ENCODE measurements at regions not wholly inside any gene's neighbourhood (a gene's known extent, or its start where the extent isn't known, plus 50 kb on each side); places are given as distances from the start of the nearest gene placed in this dataset.

- in situ Hi-C loops (cut with HindIII; ENCODE audit: low pct_unique_long_range_greater_than_20kb, low sequenced_read_pairs), result no loop called here
- no peak for ATAC-seq
- Histone ChIP-seq H3K4me1 (ENCODE audit: control insufficient read depth, insufficient read depth, low read length) (no peaks in the 10 kb centered on the region), H3K4me3 (ENCODE audit: low read depth in 2 of 2, low read length in 2 of 2) (no peak overlapping the region), H3K27me3 (ENCODE audit: control insufficient read depth, insufficient read depth, low read length) (no peaks in the 10 kb centered on the region), H3K9me3 (ENCODE audit: control insufficient read depth, insufficient read depth, low read depth, low read length) (no peaks in the 10 kb centered on the region), H3K27ac (ENCODE audit: low read length) (no peak overlapping the region), H3K36me3 (ENCODE audit: control insufficient read depth, insufficient read depth, low read length) (no peaks in the 10 kb centered on the region)
- intact Hi-C loops (cut with micrococcal nuclease; ENCODE audit: unreplicated experiment), result no loop called here
- ChIA-PET CTCF (no interaction called here), POLR2A (no interaction called here)
- no peak for DNase-seq (ENCODE audit: low read depth, low spot score)
- no peak for TF ChIP-seq REST (IDR thresholded peaks at IDR 0.05; ENCODE audit: insufficient read depth in 1 of 2, low read depth in 2 of 2, low read length in 1 of 2)
- TF ChIP-seq CTCF (IDR thresholded peaks at IDR 0.05), result no peak
- no peak for TF ChIP-seq POLR2AphosphoS5 (IDR thresholded peaks at IDR 0.05; ENCODE audit: low read depth, low read length)
- no peak for TF ChIP-seq TCF7L2 (IDR thresholded peaks at IDR 0.05; ENCODE audit: low read depth, low read length)
- TF ChIP-seq SIN3A (IDR thresholded peaks at IDR 0.05; ENCODE audit: borderline replicate concordance, insufficient read depth, low read depth, low read length), result no peak
- no TSS peak for BruUV-seq (replicated peaks)
These were observed 196.3 kb downstream of the TSHZ3 start for GRCh38 chr19:31152906-31153305.

- H3K4me1 ChIP-seq (ENCODE audit: control insufficient read depth, insufficient read depth, low read length), result no peaks in the 10 kb centered on the region
- H3K27me3 ChIP-seq (ENCODE audit: control insufficient read depth, insufficient read depth, low read length), result no peaks in the 10 kb centered on the region
- H3K36me3 ChIP-seq (ENCODE audit: control insufficient read depth, insufficient read depth, low read length), result no peaks in the 10 kb centered on the region
- POLR2A ChIA-PET, result no interaction called here
- BruUV-seq (replicated peaks), result no TSS peak
- CTCF ChIA-PET, result no interaction called here
- in situ Hi-C loops (cut with HindIII; ENCODE audit: low pct_unique_long_range_greater_than_20kb, low sequenced_read_pairs), result no loop called here
- intact Hi-C loops (cut with micrococcal nuclease; ENCODE audit: unreplicated experiment), result no loop called here
- no peak overlapping the region for H3K27ac ChIP-seq (ENCODE audit: low read length)
- no peak for ATAC-seq
- H3K9me3 ChIP-seq (ENCODE audit: control insufficient read depth, insufficient read depth, low read depth, low read length), result no peaks in the 10 kb centered on the region
- H3K4me3 ChIP-seq (ENCODE audit: low read depth in 2 of 2, low read length in 2 of 2), result no peak overlapping the region
- TF ChIP-seq POLR2AphosphoS5 (IDR thresholded peaks at IDR 0.05; ENCODE audit: low read depth, low read length) (no peak), TCF7L2 (IDR thresholded peaks at IDR 0.05; ENCODE audit: low read depth, low read length) (no peak), SIN3A (IDR thresholded peaks at IDR 0.05; ENCODE audit: borderline replicate concordance, insufficient read depth, low read depth, low read length) (no peak), REST (IDR thresholded peaks at IDR 0.05; ENCODE audit: insufficient read depth in 1 of 2, low read depth in 2 of 2, low read length in 1 of 2) (no peak), CTCF (IDR thresholded peaks at IDR 0.05) (no peak)
- no peak for DNase-seq (ENCODE audit: low read depth, low spot score)
These were observed 199.7 kb downstream of the TSHZ3 start for GRCh38 chr19:31149441-31149941.

Measured in Panc1 (cell line).